MM.1S (cell line): ENCODE measurements at regions not wholly inside any gene's neighbourhood (a gene's known extent, or its start where the extent isn't known, plus 50 kb on each side); places are given as distances from the start of the nearest gene placed in this dataset.

Experiments used
- DNase-seq: peaks from one replicate; pipeline ENCODE4 v3.0.0-alpha.2; 2015
- H2AFZ ChIP-seq: fragments of 300-600 bp; sonication (generic); 2 replicates; pipeline ENCODE4 v1.6.0; 2016; ENCODE audit warnings: antibody characterized with exemption, low read length
- H3F3A ChIP-seq: fragments of 300-600 bp; sonication (generic); 2 replicates; pipeline ENCODE4 v1.6.1; 2016; ENCODE audit warnings: mild to moderate bottlenecking, antibody characterized with exemption, low read length, moderate library complexity, mixed read lengths; ENCODE audit not compliant: insufficient read depth
- H3K27ac ChIP-seq: fragments of 300-600 bp; sonication (generic); 2 replicates; pipeline ENCODE4 v1.5.1; 2016; ENCODE audit warnings: mild to moderate bottlenecking, low read length
- H3K27me3 ChIP-seq: fragments of 300-600 bp; sonication (generic); replicated peaks from 2 replicates; pipeline ENCODE4 v1.6.0; 2016; ENCODE audit warnings: low read length; ENCODE audit not compliant: insufficient read depth
- H3K36me3 ChIP-seq: fragments of 300-600 bp; sonication (generic); replicated peaks from 2 replicates; pipeline ENCODE4 v1.6.1; 2016; ENCODE audit warnings: mild to moderate bottlenecking, low read length, mixed read lengths; ENCODE audit not compliant: insufficient read depth
- H3K4me1 ChIP-seq: fragments of 300-600 bp; sonication (generic); 2 replicates; pipeline ENCODE4 v1.6.1; 2016; ENCODE audit warnings: low read length, mixed read lengths
- H3K4me2 ChIP-seq: fragments of 300-600 bp; sonication (generic); 2 replicates; pipeline ENCODE4 v1.6.0; 2016; ENCODE audit warnings: low read depth, low read length
- H3K4me3 ChIP-seq: fragments of 300-600 bp; sonication (generic); 2 replicates; pipeline ENCODE4 v1.5.1; 2016; ENCODE audit warnings: low read length, mixed read lengths
- H3K79me2 ChIP-seq: fragments of 300-600 bp; sonication (generic); 2 replicates; pipeline ENCODE4 v1.6.1; 2016; ENCODE audit warnings: mixed run types, low read length, mixed read lengths
- H3K9ac ChIP-seq: fragments of 300-600 bp; sonication (generic); 2 replicates; pipeline ENCODE4 v1.6.1; 2016; ENCODE audit warnings: low read length, mixed read lengths
- H3K9me2 ChIP-seq: fragments of 300-600 bp; sonication (generic); replicated peaks from 2 replicates; pipeline ENCODE4 v1.6.1; 2016; ENCODE audit warnings: mild to moderate bottlenecking, low read length, mixed read lengths; ENCODE audit not compliant: insufficient read depth
- H3K9me3 ChIP-seq: fragments of 300-600 bp; sonication (generic); replicated peaks from 2 replicates; pipeline ENCODE4 v1.6.1; 2016; ENCODE audit warnings: mild to moderate bottlenecking, low read length, mixed read lengths; ENCODE audit not compliant: insufficient read depth
- H4K20me1 ChIP-seq: fragments of 300-600 bp; sonication (generic); 2 replicates; pipeline ENCODE4 v1.6.1; 2016; ENCODE audit warnings: mild to moderate bottlenecking, low read length, moderate library complexity, mixed read lengths; ENCODE audit not compliant: insufficient read depth
- CTCF ChIP-seq: fragments of 300-600 bp; sonication (generic); IDR thresholded peaks from 2 replicates; pipeline ENCODE4 v1.5.1; 2016; ENCODE audit warnings: antibody characterized with exemption, low read length, mixed read lengths
- EZH2 ChIP-seq: fragments of 300-600 bp; sonication (generic); optimal IDR thresholded peaks from 2 replicates; pipeline ENCODE3; 2017; ENCODE audit warnings: low read depth, mild to moderate bottlenecking, antibody characterized with exemption, low read length, mixed read lengths
- EZH2phosphoT487 ChIP-seq: fragments of 300-600 bp; sonication (generic); IDR thresholded peaks from 2 replicates; pipeline ENCODE4 v1.6.1; 2018; ENCODE audit warnings: antibody characterized with exemption, low read length

DNA sequence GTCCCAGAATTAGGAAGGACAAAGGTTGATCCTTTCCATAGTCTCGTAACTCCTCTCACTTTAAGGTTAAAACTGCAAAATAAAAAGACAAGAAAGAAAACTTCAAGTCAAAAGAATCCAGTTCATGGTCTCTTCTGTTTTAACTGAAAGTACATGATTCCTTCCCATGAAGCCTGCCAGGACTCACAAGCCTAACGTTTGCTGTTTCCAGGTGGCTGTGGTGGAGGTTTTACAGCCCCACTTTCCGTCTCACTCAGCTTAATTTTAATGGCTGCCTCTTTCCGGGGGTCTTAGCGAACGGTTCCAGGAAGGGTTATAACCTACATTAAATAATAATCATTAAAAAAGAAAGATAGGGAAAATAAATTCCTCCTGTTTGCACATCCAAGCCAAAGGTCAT, 136.8 kb upstream of the SPAG17 start:
- TF ChIP-seq CTCF (no peak), EZH2 (no peak), EZH2phosphoT487 (no peak)
- no peaks in the 10 kb centered on the region for H3F3A ChIP-seq
- H3K4me1 ChIP-seq: no peaks in the 10 kb centered on the region
- H3K36me3 ChIP-seq: no peaks in the 10 kb centered on the region
- no peak overlapping the region for H3K27ac ChIP-seq
- H4K20me1 ChIP-seq: no peaks in the 10 kb centered on the region
- no peaks in the 10 kb centered on the region for H3K9me3 ChIP-seq
- no peak overlapping the region for H3K9ac ChIP-seq
- no peak overlapping the region for H3K4me3 ChIP-seq
- no peaks in the 10 kb centered on the region for H3K79me2 ChIP-seq
- no peak for DNase-seq
- no peaks in the 10 kb centered on the region for H3K27me3 ChIP-seq
- H3K4me2 ChIP-seq: no peak overlapping the region
- no peaks in the 10 kb centered on the region for H3K9me2 ChIP-seq
- no peak overlapping the region for H2AFZ ChIP-seq

GRCh38 chr1:118317842-118318614, 133.0 kb upstream of the SPAG17 start:
- Histone ChIP-seq H3K27me3 (no peaks in the 10 kb centered on the region), H4K20me1 (no peaks in the 10 kb centered on the region), H3K9ac (no peak overlapping the region), H3K27ac (no peak overlapping the region), H3K4me2 (no peak overlapping the region), H3K79me2 (no peaks in the 10 kb centered on the region), H3K36me3 (no peaks in the 10 kb centered on the region), H3F3A (no peaks in the 10 kb centered on the region), H3K9me3 (no peaks in the 10 kb centered on the region), H3K9me2 (no peaks in the 10 kb centered on the region), H3K4me3 (no peak overlapping the region), H2AFZ (no peak overlapping the region), H3K4me1 (no peaks in the 10 kb centered on the region)
- TF ChIP-seq EZH2: no peak
- TF ChIP-seq EZH2phosphoT487: no peak
- TF ChIP-seq CTCF: no peak
- no peak for DNase-seq

DNA sequence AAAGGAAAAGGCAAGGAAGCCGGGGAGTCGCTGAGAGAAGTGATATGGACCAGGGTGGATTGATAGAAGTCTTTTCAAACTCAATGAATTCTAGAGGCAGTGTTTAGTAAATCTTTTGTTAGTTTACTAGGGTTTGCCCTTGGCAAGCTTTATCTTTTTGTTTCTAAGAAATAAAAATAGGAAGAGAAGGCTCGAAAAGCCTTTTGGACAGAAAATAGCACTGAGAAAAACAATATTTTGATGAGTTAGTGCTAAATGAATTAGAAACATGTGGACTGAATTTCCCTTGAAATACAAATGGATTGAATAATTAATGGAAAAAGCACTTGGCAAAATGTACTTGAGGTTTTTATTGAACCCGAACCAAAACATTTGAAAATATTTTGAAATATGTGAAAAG, 121.8 kb upstream of the SPAG17 start:
- Histone ChIP-seq H3K27ac (no peak overlapping the region), H3K36me3 (no peaks in the 10 kb centered on the region), H3K27me3 (no peaks in the 10 kb centered on the region), H3K9me2 (no peaks in the 10 kb centered on the region), H3F3A (no peaks in the 10 kb centered on the region), H4K20me1 (no peaks in the 10 kb centered on the region), H3K9ac (no peak overlapping the region), H2AFZ (no peak overlapping the region), H3K4me1 (no peaks in the 10 kb centered on the region), H3K4me3 (no peak overlapping the region), H3K4me2 (no peak overlapping the region), H3K79me2 (no peaks in the 10 kb centered on the region), H3K9me3 (no peaks in the 10 kb centered on the region)
- no peak for DNase-seq
- TF ChIP-seq EZH2 (no peak), CTCF (no peak), EZH2phosphoT487 (no peak)
